ENCODE measurements at regions not wholly inside any gene's neighbourhood (a gene's known extent, or its start where the extent isn't known, plus 50 kb on each side); places are given as distances from the start of the nearest gene placed in this dataset.
"Not testable (repeated sequence)": the region's sequence is repeated elsewhere in the genome, so short reads cannot be mapped to it uniquely, and the experiment has no call there.

DNA sequence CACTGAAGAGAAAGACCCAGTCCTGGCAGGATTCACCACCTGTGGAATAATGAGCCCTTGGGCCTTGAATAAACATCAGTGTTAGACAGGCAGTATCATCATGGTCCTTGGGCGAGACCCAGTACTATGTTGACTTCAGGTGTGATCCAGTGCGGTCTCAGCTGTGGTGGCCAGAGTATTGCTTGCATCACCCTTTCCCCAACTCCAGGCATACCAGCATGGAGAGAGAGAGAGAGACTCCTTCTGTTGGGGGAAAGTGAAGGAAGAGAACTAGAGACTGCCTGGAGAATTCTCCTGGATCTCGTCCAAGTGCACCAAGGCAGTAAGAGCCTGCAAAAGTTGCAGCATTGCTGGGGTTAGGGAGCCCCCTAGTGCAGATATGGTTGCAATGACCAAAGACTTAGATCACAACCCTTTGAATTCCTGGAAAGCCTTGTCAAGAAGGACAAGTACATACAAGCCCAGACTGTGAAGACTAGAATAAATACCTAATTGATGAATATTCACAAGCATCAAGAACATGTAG, 61.1 kb upstream of the VAMP7 start:
- DNase-seq (ENCODE audit: low read depth, low spot score) = peak; percentile 39

DNA sequence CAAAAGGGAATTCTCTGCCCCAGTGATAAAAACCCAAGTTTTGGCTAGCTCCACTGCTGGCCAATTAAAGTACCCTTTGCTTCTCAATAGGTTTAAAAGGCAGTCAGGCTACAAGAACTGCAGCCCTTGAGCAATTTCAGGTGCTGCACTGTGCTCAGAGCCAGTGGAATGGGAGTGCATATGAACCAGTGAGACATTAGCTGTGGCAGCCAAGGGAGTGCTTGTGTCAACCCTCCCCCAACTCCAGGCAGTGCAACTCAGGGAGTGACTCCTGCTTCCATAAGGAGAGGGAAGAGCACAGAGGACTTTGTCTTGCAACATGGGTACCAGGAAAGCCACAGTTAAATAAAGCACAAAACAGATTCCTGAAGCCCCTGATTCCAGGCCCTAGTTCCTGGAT, 61.6 kb upstream of the VAMP7 start:
- no peak for DNase-seq (ENCODE audit: low read depth, low spot score)

DNA sequence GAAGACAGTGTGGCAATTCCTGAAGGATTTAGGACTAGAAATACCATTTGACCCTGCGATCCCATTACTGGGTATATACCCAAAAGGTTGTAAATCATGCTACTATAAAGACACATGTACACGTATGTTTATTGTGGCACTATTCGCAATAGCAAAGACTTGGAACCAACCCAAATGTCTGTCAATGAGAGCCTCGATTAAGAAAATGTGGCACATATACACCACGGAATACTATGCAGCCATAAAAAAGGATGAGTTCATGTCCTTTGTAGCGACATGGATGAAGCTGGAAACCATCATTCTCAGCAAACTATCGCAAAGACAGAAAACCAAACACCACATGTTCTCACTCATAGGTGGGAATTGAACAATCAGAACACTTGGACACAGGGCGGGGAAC, 66.8 kb upstream of the VAMP7 start:
- DNase-seq (ENCODE audit: low read depth, low spot score) = not testable (repeated sequence)

DNA sequence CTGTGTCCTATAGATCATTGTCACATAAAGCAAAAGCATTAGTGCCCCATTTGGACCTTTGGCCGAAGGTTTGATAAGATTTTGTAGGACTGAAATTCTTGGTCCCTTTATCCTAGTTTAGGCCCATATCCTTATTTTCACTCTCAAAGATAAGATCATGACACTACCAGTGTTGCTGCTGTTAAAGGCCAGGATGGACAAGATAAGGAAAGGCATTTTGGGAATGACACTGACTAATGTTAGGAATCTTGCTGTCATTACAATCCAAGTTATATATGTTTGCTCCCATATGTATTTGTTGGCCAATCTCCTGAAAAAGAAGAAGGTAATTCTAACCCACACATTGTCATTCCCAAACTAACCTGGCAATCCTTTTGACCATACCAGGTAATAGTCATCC, 101.3 kb upstream of the VAMP7 start:
- DNase-seq (ENCODE audit: low read depth, low spot score) = no peak

DNA sequence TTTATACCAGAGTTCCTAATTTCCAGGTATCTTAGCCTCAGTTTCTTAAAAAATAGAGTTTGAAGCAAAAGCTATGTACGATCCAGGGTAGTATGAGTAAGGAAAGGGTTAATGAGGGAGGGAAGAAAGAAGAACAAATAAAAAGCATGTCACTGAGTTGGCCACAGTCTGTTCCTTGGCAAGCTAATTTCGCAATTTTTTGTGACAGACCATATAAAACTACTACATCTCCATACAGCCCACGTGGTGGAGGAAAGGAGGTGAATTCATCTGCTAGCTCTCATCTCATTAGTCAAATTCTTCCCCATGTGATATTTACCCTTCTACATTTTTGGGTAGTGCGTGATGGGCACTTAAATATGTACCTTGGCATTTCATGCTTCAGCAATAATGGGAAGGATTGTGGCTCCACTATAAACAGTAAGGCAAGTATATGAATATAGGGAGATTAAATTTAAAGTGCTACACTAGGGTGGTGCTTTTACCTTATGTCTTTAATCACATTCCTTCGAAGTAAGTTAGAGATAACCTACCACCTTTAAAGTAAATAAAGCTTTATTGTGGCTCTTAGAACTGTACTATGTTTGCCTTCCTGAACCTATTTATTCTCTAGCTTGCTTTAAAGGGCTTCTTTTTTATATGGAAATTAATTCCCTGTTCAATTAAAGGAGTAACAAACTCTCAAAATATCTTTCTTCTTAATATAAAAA, 102.1 kb upstream of the VAMP7 start:
- DNase-seq (ENCODE audit: low read depth, low spot score) = no peak

DNA sequence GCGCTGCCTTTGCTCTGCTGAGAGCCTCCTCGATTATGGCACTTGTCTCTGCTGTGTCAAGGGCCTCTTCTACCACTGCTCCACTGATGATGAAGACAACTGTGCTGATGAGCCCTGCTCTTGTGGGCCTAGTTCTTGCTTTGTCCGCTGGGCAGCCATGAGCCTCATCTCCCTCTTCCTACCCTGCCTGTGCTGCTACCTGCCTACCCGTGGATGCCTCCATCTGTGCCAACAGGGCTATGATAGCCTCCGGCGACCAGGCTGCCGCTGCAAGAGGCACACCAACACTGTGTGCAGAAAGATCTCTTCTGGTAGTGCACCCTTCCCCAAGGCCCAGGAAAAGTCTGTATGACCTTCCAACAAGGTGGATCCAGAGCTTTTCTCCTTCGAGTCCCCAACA, 106.8 kb upstream of the VAMP7 start:
- no peak for DNase-seq (ENCODE audit: low read depth, low spot score)

DNA sequence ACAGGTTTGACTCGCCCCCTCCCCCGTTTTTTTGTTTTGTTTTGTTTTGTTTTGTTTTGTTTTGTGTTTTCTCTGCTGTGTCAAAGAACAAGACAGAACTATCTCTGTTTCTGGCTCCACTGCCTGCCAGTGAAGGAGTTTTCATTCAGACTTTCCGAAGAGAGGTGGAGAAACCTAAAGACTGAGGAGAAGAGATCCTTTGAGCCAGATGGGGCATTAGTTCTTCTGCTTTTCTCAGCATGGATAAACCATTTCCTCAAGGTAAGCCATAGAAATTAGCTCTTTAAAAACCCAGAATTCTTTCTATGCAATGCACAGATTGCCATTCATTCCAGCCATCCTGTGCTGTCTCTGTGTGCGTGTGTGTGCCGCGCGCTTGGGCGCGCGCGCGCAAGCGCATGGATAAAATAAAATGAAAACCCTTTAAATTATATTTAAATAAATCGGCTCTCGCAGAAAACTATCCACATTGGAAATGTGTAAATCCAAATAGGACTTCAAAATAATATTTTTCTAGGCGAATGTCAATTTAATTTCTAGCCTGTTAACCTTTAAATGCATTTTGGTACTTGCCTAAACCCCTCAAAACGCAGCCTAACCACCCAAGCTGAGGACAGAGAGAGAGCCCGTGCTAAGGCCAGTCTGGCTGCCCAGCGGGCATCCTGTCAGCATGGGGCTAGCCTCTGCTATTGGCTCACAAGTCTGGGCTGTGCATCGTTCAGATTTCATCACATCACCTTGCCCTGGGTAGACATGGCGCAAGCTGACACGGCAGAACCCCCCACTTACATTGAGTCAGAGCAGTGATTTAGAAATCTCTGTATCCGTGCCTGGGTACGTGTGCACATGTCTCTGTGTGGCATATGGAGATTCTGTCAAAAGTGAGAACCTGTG, 113.0 kb upstream of the VAMP7 start:
- peak; percentile 25 for DNase-seq (ENCODE audit: low read depth, low spot score)

DNA sequence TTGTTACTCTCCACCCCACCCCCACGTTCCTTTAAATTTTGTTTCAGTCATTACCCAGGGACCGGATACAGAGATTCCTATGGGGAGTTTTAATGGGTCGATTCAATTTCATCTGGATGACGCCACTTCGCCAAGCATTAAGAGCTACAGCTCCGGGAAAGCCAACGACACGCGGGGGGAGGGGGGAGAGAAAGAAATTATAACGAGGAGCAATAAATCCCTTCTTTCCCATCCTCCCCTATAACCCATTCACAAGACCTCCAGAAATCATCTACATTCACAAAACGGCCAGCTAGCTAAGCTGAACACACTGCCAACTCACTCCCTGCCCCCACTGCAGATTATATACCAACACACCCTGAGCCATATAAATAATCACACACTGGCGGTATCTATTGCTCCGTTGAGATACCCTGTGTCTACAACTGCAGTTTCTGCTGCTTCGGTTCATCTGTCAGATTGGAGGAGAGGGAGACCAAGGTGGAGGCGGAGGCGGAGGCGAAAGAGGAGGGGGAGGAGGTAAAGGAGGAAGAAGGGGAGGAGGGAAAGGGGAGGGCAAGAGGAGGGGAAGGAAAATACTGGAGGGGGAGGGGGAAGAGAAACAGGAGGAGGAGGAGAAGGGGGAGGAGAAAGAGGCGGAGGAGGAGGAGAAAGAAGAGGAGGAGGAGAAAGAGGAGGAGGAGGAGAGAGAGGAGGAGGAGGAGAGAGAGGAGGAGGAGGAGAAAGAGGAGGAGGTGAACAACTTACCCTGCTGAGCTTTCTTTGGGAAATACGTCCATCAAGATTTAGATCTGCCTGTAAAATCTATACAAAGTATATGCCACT, 113.9 kb upstream of the VAMP7 start:
- DNase-seq (ENCODE audit: low read depth, low spot score) = peak; percentile 43

DNA sequence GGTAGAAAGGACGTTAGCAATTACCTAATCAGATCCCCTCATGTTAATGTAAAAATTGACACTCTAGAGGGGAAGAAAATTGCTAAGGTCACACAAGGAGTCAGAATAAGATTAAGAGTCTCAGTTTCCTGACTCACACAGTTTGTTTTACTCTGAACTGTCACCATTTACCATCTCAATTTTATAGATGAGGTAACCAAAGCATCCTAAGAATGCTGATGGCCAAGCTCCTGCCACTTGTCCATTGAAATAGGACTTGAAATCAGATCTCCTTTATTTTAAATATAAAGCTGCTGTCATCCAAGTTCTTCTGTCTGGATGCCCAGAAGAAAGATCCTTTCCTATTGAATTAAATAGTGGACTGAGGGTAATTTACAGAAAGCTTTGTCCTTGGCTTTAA, 114.8 kb upstream of the VAMP7 start:
- no peak for DNase-seq (ENCODE audit: low read depth, low spot score)

DNA sequence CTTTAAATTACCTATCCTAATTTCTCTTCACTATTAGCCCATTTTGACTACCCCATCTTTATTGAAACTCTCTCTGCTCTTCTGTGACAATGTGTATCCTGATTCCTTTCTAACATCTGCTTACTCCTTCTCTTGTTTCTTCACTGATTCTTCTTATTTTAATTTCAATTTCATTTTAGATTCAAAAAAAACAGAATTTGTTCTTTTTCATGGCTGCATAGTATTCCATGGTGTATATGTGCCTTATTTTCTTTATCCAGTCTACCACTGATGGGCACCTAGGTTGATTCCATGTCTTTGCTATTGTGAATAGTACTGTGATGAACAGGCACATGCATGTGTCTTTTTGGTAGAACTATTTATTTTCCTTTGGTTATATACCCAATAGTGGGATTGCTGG, 120.0 kb upstream of the VAMP7 start:
- DNase-seq (ENCODE audit: low read depth, low spot score) = no peak

DNA sequence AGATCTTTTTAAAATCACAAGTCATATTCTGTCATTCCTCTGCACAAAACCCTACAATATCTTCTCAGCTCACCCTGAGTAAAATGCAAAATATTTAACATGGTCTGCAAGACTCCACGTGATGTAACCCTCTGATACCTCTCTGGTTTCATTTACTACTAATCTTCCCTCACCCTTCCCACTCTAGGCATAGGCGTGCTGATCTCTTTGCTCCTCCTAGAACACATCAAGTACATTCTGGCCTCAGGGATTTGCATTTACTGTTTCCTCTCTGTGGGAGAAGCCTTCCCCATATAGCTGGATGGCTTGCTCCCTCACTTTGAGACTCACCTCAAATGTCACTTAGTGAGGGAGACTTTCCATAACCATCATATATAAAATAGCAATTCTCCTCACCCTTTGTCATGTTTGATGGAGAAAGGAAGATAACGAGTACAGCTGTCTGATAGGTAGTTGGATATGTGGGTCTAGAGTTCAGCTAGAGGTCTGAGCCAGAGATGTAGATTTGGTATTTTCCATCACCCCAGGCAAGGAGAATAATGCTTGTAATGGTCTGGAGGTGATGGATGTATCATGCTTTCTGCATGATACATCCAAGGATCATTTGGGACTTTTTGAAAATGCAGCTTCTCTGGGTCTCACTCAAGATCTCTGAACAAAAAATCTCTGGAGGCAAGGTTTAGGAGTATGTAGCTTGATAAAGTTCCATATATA, 123.9 kb upstream of the VAMP7 start:
- DNase-seq (ENCODE audit: low read depth, low spot score) = no peak

DNA sequence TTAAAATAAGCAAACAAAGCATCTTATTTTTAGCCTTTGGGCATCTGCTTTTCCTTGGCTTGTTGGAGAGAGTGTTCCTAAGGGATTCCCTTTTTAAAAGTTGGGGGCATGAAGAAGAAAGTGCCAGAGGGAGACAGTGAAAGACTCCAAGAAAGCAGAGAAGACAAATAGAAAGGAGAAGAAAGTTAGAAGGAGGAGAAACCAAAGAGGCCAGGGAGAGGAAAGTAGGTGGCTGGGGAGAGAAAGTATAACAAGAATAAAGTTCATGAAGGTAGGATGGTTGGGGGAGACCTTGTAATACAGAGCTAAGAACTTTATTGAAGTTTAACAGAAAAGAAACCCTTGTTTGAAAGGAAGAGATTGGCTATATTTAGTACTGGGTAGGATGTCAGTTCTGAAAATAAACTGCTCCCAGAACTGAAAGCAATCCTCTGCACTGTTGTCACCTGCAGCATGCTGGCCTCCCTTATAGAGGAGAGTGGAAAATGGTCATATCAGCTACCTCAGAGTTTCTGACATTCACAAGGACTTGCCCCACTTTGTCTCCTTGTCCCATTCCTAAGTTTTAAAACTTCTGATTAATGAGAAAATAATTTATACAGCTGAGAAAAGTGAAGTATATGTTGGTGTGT, 125.3 kb upstream of the VAMP7 start:
- DNase-seq (ENCODE audit: low read depth, low spot score) = no peak

DNA sequence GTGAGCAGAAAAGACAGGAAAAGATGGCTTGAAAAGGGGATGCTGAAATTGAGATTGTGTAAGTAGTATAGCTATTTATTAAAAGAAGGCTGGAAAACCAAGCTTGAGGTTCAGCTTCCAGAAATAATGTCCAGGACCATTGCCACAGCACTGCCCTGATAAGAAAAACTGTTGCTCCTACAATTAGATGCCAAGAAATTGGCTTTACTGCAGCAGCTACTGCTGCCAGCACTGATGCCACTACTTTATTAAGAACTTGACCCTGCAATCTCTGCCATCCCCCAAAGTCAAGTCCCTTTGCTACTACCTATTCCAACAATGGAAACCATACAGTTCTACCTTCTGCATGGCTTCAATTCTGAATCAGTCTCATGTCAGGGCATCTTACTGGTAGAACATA, 130.0 kb upstream of the VAMP7 start:
- no peak for DNase-seq (ENCODE audit: low read depth, low spot score)

DNA sequence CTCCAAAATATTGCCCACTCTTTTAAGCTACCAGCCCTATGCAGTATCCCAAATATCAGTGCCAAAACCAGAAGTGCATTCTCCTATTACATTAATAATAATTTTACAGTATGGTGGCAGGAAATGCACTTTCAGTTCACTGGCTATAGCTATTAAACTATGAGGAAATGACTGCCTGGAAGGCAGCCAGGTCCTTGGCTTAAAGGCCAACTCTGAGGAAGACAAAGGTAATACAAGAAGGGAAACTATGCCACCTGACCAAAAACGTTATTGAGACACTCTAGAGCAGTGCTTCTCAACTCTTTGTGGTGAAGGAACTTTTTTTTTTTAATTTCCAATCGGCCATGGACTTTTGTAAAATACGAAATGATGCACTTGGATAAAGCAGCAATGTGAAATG, 133.6 kb upstream of the VAMP7 start:
- DNase-seq (ENCODE audit: low read depth, low spot score) = no peak

DNA sequence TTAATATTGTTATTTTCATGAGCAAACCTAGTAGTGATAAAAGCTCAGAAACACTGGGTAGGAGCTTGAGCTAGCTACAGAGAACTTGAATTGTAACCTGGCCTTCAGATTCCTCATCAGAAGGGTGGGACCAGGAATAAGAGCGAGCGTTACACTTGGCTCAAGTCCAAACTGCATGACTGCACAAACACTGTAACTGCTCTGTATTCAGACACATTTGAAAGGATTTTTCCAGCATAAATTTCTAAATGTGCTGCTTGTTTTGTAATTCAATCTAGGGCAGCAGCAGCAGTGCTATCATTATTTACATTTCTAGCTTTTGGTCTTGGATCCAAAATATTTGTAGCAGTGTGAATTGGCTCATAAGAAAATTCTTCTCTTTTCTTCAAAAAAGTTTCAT, 133.0 kb upstream of the TMLHE start:
- DNase-seq (ENCODE audit: low read depth, low spot score) = no peak

DNA sequence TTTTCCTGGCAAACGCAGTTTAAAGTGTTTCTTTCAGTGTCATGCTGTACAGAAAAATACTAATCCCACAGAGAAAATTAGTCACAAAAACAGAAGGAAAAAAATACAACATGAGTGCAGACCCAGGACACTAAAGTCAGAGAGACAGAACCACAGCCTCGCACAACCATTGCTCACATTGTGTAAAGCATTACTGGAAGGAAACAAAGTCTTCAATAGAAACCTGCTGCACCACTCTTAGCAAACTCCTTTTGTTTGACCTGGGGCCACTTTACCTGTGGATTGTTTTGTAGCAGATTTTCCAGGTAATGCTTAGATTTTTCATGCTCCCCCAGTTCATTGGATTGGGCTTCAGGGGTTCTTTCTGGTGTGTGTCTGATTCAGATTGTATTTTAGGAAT, 131.8 kb upstream of the TMLHE start:
- DNase-seq (ENCODE audit: low read depth, low spot score) = no peak

DNA sequence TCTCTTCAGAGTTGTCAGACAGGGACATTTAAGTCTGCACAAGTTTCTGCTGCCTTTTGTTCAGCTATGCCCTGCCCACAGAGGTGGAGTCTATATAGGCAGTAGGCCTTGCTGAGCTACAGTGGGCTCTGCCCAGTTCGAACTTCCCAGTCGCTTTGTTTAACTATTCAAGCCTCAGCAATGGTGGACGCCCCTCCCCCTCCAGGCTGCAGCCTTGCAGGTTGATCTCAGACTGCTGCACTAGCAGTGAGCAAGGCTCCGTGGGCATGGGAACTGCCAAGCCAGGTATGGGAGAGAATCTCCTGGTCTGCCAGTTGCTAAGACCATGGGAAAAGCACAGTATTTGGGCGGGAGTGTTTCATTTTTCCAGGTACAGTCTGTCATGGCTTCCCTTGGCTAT, 115.6 kb upstream of the TMLHE start:
- not testable (repeated sequence) for DNase-seq (ENCODE audit: low read depth, low spot score)

DNA sequence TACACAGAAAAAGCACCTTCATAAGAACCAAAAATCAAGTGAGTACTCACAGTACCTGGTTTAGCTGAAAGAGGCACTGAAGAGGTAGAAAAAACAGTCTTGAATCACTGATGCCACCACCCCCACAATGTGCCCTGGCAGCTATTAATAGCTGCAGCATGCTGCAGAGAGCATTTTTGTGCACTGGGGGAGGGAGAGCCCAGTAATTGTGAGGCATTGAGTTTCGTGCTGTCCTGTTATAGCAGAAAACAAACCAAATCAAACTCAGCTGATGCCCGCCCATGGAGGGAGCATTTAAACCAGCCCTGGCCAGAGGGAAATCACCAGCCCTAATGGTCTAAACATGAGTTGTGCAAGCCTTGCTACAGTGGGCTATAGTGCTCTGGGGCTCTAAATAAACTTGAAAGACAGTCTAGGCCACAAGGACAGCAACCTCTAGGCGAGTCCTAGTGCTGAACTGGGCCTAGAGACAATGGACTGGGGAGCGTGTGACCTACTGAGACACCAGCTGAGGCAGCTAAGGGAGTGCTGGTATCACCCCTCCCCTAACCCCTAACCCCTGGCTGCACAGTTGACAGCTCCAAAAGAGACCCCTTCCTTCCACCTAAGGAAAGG, 106.3 kb upstream of the TMLHE start:
- DNase-seq (ENCODE audit: low read depth, low spot score) = no peak

DNA sequence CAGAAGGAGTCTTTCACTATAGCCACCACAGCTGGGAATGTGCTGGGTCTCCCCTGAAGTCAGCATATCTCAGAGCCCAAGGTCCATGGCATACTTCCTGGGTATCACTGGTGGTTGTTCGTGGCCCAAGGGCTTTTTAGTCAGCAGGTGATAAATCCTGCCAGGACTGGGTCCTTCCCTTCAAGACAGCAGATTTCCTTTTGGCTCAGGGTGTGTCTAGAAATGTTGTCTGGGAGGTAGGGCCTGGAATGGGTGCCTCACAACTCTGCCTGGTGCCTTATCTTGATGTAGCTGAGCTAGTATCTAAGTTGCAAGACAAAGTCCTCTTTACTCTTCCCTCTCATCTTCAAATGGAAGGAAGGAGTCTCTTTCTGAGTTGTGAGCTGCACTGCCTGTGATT, 102.4 kb upstream of the TMLHE start:
- no peak for DNase-seq (ENCODE audit: low read depth, low spot score)

DNA sequence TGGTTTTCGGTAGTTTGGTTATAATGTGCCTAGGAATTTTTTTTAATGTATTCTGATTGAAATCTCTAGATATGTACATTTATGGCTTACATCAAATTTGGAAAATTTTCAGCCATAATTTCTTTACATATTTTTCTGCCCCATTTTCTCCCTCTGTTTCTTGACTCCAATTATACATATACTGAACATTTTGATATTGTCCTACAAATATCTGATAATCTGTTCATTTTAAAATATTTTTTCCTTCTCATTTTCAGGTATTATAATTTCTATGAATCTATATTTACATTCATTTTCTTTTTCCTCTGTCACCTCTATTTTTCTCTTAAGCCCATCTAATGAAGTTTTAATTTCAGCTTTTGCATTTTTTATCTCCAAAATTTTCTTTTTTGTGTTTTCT, 82.7 kb upstream of the TMLHE start:
- no peak for DNase-seq (ENCODE audit: low read depth, low spot score)

DNA sequence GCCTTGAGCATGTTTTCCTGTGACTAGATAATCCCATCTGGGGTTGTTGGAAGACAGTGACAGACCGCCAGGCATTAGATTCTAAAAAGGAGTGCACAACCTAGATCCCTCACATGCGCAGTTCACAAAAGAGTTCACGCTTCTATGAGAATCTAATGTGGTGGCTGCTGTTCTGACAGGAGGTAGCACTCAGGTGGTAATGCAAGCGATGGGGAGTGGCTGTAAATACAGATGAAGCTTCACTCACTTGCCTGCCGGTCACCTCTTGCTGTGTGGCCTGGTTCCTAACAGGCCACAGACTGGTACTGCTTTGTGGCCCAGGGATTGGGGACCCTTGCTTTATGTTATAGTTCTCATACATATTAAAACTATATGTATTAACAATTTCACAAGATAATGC, 81.9 kb upstream of the TMLHE start:
- DNase-seq (ENCODE audit: low read depth, low spot score) = no peak

All from brain pericyte (primary cell).